DMS53 treated with DMSO at 0.1 percent for 48 hours (cell line): ENCODE measurements at regions not wholly inside any gene's neighbourhood (a gene's known extent, or its start where the extent isn't known, plus 50 kb on each side); places are given as distances from the start of the nearest gene placed in this dataset.
A peak's percentile ranks its signal among the peaks of the same experiment; 100 is the strongest.

Experiments
- DNase-seq: peaks from one replicate; lab custom pipeline; 2025; ENCODE audit not compliant: unreplicated experiment; lab: John Stamatoyannopoulos, UW

DNA sequence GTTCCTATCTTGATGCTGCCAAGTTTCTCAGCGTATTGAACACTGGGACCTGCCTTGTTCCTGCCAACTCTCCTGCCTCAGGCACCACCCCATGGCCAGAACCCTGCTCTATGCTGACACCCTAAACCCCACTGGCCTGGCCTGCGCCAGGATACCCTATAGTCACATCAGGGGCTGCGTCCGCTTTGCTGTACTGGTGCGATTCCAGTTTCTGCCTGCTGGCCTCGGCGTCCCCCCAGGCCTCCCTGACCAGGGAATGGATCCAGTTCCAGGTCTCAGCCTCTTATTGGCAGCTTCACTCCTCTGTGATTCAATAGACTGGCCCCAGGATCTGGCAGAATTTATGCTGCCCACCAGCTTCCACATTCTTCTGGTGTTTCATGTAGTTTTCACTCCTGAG, 55.0 kb downstream of the GPR6 start:
- DNase-seq = no peak

DNA sequence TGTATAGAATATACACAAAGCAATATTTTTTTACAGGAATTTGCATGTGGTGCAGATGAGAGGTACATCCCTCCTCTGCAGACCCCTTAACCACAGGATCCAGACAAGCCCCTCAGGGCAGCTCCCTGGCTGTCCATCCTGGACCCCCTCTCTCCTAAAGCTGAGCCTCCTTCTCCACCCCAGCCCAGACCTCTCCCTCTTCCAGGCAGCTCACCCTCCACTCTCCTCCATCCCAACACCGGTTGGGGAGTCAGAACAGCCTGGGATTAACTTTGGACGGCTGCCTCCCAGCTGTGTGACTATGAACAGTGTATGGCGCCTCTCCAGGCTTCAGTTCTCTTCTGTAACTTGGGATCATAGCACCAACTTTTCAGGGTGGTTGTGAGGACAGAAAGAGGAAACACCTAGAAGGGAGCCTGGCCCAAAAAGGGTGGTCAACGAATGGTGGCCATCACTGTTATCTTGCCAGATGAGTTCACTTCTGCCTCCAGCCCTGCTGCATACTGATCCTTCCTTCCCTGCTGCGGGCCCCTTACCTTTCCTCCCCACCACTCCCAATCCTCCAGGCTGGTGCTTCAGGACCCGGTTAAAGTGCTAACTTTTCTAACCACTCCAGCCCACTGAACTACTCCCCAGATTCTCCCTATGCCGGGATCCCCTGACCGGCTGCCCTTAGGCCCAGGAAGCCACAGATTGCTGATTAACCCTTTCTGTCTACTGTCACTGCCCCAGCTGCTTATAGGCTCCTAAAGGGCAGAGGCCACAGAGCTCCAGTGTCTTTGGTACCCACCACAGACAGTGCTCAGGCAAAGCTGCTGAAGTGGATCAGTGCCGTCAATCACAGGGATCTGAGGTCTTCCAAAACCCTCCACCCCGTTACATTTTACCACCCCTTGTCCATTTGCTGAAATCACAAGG, 55.9 kb downstream of the GPR6 start:
- no peak for DNase-seq

DNA sequence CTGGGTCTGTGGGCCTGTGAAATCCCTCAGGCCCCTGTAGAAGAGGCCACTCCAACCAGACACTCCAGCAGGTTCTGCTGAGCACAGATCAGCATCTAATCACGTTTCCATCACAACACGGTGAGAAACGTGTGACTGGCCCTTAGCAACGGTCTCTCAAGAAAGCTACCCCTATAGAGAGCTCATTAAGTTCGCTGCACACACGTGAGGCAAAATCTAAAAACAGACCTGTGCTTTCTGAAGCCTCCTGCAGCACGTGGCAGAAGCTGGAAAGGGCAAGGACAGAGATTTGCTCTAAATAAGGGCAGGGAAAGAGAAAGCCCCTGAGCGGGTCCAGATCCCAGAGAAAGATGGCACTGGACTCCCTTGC, 56.5 kb downstream of the GPR6 start:
- no peak for DNase-seq

DNA sequence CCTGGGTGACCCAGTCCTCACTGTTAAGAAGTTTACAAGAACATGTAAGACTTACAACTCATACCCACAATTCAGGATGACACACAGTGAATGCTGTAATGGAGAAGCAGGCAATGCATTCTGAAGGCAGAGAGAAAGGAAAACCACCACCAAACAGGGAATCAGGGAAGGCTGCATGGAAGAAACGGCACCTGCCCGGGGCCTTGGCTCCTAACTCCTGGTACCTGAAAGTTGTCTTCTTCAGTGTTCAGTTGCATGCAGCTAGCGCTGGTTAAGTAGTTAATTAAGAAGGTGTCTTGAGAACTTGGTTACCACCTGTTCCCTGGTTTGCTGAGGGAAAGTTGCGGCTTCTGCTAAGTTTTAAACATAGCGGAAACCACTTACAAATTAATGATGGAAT, 57.2 kb downstream of the GPR6 start:
- no peak for DNase-seq

DNA sequence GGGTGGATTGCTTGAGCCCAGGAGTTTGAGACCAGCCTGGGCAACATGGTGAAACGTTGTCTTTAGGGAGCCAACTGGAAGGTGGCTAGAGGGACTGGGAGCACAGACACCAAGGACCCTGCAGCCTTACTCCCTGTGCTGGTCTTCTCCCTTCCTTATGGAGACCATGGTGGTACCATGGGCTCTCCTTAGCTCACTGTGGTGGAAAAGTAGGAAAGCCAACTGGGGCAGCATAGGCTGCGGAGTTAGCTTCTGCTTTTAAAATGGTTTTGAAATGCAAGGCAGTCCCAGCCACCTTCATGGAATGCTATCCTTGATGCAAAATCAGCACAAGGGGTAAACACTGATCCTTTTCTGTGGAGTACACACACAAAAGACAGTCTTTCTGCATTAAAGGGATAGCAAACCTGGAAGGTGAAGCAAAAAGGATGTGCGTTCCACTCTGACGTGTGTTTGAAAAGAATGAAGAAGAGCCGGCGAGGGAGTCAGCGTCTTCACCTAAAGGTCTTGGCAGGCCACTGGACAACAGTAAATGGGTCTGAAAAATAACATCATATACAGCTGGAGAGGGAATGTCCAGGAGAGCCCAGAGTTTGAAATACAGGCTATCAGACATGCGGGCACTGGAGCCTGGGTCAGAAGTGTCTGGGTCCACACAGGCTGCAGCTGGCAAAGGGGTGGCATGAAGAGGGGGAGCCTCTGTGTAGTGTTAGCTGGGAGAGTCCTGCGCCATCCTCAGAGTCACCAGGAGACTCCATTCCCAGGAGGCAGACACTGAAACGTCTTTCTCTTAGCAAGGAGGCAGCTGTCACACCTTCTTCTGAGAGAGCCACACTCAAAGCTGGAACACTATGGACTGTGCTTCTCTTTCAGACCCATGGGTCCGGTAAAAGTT, 58.5 kb downstream of the GPR6 start:
- DNase-seq = no peak

DNA sequence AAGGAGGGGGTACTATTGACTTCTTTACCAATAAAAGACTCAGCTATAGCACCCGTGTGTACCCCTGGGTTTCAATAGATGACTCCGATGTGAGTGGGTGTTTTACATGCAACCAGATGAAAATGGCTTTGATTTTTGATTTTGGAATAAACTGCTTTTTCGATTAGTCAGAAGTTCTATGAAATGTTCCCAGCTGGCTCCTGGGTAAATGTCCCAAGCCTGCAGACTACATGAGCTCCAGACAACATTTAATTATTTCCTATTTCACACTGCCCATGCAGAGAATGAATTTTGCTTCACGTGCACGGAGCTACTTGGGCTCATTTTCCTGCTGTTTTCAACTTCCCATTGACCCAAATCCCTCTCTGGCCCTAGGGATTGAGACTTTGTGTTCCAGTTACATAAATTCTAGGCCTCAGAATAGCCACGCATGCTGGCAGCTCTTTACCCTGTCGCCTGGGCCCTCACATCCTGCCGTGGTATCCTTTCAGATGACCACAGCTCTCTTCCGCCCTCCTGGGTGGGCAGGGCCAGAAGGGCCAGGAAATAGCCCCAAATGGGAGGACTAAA, 59.7 kb downstream of the GPR6 start:
- DNase-seq = no peak

DNA sequence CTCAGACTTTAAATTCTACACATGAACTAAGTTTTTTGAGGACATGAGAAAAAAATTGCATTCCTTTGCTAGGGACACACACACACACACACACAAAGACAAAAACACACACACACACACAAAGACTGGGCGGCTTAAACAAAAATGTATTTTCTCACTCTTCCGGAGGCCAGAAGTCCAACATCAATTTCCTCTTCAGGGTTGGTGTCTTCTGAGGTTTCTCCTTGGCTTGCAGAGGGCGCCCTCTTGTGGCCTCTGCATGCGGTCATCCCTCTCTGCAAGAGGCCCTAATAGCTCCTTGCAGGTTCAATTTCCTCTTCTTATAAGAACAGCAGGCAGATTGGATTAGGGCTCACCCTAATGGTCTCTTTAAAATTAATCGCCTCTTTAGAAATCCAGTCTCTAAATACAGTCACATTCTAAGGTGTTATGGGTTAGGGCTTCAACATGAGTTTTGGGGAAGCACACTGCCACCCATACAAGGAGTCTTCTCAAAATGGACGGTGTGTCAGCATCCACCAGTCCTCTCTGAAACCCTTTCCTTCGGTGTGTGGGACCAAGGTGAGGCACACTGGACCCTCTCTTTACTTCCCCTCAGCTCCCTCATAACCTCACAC, 61.4 kb downstream of the GPR6 start:
- DNase-seq = peak; percentile 88

DNA sequence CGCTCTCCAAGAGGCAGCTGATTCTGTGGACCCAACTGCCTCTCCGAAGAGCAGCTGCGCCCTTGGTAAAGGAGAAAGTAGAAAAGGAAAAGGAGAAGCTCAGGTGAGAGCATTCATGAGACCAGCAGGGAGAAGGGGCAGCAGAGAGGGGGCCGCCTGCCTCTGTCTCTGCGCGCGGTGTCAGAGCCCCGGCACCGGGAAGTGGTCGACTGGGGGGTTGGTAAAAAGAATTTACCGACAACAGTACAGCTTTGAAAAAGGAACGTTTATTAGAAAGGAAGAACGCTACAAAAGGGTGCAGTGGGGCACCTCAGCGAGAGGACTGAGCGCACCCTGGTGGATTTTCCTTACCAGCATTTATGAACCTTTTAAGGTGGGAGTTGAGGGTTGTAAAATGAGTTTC, 61.9 kb downstream of the GPR6 start:
- peak; percentile 55 for DNase-seq

DNA sequence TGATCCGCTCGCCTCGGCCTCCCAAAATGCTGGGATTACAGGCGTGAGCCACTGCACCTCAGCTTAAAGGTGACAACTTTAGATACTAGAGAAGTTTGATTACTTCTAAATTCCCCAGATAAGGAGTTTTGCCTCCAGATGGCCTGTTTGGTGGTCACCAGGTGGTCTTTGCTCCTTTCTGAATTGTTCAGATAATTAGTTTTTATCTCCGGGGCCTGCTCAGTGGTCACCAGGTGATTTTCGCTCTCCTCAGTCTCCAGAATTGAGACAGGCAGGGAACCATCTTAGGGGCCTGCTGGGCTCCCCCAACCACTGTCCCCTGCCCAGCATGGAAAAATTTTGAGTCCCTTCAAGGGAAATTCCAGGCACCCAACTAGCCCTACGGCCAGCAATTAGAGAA, 62.6 kb downstream of the GPR6 start:
- DNase-seq = no peak

DNA sequence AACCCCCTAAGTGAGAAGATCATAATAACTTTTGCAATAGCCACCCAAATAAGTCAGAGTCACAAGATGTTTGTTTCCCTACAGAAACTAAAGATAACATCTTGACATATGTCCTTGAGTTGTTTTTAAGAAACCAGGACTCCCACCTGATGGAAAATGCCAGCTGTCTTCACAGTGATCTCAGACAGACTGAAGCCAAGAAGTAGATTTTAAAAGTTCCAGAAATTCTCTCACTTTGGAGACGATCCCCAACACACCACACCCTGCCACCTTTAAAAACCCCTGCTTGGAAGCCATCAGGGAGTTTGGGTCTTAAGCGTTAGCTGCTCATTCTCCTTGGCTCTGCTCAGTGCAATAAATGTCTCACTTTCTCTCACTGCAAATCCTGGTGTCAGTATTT, 63.0 kb downstream of the GPR6 start:
- DNase-seq = no peak

DNA sequence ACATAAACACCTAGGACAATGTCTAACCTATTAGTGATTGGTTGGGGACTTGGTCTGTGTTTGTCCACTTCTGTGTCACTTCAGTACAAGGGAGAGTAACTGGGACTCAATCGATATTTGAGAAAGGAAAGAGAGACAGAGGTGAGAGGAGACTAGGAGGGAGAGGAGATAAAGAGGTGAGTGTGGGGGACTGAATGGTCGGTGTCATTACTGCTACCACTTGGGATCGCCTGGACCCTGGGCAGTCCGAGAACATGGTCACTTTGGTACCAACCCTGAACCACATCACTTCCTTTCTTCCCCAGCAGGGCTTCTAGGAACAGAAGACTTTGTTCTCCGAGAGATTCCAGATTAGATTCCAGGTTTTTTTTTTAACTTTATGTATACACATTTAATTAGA, 63.7 kb downstream of the GPR6 start:
- no peak for DNase-seq

DNA sequence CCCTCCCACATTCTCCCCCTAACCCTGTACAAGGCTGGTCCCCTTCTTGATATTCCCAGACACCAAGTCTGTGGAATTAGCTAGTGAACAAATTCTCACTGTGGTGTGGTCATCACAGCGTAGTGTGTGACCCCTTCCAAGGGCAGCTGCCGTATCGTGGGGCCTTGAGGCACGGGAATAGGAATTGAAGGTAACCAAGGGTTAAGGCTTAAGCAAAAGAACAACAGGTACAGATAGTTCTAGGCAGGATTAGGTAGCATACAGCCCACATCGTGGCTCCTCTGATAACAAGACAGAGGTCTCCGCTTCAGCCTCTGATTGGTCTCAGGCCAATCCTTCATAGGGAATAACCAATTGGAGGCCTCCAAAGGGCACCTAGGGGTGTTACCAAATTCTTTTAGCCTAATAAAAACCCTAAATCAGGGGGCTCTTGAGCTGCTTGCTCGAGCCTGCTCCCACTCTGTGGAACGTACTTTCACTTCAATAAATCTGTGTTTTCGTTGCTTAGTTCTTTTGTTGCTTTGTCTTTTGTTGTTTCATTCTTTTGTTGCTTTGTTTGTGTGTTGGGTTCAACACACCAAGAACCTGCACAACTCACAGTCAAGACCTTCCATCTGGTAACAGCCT, 64.7 kb downstream of the GPR6 start:
- no peak for DNase-seq

DNA sequence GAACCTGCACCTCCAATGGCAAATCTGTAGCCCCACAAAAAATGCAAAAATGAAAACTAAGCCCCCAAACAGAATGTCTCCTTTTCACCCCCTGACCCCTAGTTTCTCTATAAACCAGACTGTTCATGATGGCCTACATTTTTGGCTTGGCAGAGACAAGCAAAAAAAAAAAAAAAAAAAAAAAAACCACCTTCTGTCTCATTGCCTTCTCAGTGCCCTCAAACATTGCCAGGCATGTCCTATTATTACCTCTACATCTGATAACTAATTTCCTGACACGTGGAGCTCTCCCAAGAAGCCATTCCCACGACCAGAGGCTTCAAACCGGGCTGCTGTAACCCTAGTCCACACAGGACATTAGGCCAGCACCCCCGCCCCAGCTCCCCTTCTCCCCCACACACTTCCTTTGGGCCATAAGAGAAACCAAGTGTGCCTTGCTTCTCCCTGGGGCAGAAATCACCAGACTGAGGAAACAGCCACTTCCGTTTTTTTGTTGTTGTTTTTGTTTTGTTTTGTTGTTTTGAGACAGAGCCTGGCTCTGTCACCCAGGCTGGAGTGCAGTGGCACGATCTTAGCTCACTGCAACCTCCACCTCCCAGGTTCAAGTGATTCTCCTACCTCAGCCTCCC, 65.4 kb downstream of the GPR6 start:
- no peak for DNase-seq

DNA sequence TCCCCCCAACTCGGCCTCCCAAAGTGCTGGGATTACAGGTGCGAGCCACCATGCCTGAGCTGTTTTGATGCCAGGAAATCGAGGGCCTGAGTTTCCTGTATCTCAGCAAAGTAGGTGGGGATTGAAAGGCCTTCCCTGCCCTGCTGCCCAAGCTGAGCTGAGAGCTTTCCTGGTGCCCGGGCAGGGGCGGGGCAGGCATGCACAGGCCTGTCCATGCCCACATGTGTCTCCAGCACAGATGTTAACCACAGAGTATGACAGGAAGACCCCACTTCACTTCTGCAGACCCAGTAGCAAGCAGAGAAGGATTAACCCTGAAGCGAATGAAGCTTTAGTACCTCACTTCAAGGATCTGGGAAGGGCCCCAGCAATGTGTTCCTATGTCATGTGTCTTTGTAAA, 66.0 kb downstream of the GPR6 start:
- no peak for DNase-seq

DNA sequence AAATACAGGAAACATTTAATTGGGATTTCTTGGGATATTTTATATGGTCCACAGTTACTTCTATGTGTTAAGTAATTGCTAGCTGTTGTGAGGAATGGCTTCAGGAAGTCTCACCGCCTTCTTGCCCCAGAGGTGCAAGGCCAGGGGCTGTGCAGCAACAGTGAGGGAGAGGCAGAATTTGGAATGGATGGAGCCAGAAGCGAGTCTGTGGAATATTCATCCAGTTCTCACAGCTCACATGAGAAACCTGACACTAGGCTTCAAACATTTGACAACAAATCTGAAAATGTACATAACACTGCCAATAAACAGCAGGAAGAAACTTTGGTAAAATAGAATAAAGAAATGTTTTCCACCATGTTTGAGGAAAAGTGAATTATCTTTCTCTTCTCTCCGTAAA, 66.5 kb downstream of the GPR6 start:
- DNase-seq = no peak

DNA sequence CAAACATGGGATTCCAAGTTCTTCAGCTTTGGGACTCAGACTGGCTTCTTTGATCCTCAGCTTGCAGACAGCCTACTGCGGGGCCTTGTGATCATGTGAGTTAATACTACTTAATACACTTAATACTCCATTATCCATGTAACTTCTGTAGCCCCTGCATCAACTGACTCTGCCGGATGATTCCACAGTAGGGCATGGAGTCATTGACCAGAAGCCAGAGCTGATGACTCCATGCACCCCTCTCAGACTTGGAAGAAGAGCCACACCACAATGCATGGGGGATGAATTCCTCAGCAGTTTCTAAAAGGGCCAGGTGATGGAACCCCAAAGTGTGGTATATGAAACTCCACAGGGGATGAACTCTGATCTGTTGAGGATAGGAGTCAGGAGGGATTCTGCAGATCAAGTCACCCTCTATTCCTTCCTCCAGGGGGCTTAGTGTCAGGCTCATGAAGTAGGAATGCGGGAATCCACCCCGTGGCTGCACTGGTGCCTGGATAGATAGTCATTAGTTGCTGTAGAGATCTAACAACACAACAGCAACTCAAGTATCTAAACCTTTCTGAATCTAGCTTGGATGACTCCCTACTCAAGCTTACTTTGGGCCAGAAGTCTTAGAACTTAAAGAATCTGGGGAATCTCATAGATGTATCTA, 70.2 kb downstream of the GPR6 start:
- DNase-seq = no peak

DNA sequence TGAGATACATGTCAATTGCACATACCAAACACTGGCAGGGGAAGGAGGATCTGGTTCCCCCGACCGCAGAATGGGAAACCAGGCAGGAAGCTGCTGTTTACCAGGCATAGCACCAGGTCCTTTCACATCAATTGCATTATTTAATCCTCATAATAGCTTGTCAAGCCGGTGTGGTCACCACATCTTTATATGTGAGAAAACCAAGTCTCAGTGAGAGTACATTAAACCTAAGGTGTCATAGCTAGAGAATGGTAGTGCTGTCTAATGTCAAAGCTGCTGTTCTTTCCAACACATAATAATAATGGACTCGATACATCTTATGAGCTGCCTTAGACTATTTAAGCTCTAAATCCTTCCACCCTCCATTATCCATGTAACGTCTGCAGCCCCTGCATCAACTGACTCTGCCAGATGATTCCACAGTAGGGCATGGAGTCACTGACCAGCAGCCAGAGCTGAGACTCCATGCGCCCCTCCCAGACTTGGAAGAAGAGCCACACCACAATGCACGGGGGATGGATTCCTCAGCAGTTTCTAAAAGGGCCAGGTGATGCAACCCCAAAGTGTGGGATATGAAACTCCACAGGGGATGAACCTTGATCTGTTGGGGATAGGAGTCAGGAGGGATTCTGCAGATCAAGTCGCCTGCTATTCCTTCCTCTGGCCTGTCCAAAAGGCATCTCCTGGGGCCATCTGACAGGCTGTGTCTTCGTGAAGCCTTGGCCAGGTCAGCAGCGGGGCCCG, 71.8 kb downstream of the GPR6 start:
- DNase-seq = no peak
